Tibial nerve (tissue), 4 donors: ENCODE measurements at regions not wholly inside any gene's neighbourhood (a gene's known extent, or its start where the extent isn't known, plus 50 kb on each side); places are given as distances from the start of the nearest gene placed in this dataset.
A peak's percentile ranks its signal among the peaks of the same experiment; 100 is the strongest.

Experiments used
- DNase-seq, 2 donors: peaks; one replicate each; pipeline ENCODE4 v3.0.0-alpha.2; 2019; ENCODE audit warnings: low spot score in 2 of 2
- H3K27ac ChIP-seq, 4 donors: fragments of 200-600 bp; sonication (generic) in 3 of 4; one replicate each; pipeline ENCODE4 v1.5.1; 2017 to 2019; ENCODE audit warnings: mild to moderate bottlenecking in 1 of 4
- H3K27me3 ChIP-seq, 2 donors: fragments of 200-600 bp; sonication (generic) in 1 of 2; one replicate each; pipeline versions ENCODE4 v1.5.1 to v1.6.0; 2017 to 2019
- H3K36me3 ChIP-seq, 3 donors: fragments of 200-600 bp; sonication (generic); one replicate each; pipeline ENCODE4 v1.5.1; 2018 to 2019
- H3K4me1 ChIP-seq, 4 donors: fragments of 200-600 bp; sonication (generic) in 3 of 4; one replicate each; pipeline ENCODE4 v1.5.1; 2017 to 2019
- H3K4me3 ChIP-seq, 4 donors: fragments of 200-600 bp; sonication (generic) in 3 of 4; one replicate each; pipeline ENCODE4 v1.5.1; 2017 to 2019; ENCODE audit warnings: mild to moderate bottlenecking in 1 of 4, moderate library complexity in 1 of 4
- H3K9me3 ChIP-seq, 4 donors: fragments of 200-600 bp; sonication (generic) in 3 of 4; one replicate each; pipeline ENCODE4 v1.5.1; 2017 to 2019
- EP300 ChIP-seq, 2 donors: sonication (generic); formaldehyde crosslinking; IDR thresholded peaks; one replicate each; pipeline ENCODE4 v1.6.1; 2017; ENCODE audit warnings: antibody characterized with exemption in 2 of 2, mild to moderate bottlenecking in 1 of 2
- POLR2A ChIP-seq, 2 donors: fragments of 450-650 bp; IDR thresholded peaks; one replicate each; pipeline ENCODE4 v1.6.1; 2017; ENCODE audit warnings: antibody characterized with exemption in 2 of 2, mild to moderate bottlenecking in 2 of 2, moderate library complexity in 2 of 2
- whole genome bisulfite sequencing, 2 donors: methylation state at CpG; one replicate each; pipeline ENCODE4 v1.1.5; 2018; 5-methylcytosine and 5-hydroxymethylcytosine counted together
- TF ChIP-seq, protein P1 (sequence below), 5 experiments: fragments of 200-600 bp in 3 of 5; fragments of 450-650 bp in 2 of 5; sonication (generic) in 3 of 5; IDR thresholded peaks; one replicate each; pipeline ENCODE4 v1.5.1; 2016 to 2019; ENCODE audit warnings: antibody characterized with exemption in 5 of 5, mild to moderate bottlenecking in 3 of 5, moderate library complexity in 2 of 5

DNA sequence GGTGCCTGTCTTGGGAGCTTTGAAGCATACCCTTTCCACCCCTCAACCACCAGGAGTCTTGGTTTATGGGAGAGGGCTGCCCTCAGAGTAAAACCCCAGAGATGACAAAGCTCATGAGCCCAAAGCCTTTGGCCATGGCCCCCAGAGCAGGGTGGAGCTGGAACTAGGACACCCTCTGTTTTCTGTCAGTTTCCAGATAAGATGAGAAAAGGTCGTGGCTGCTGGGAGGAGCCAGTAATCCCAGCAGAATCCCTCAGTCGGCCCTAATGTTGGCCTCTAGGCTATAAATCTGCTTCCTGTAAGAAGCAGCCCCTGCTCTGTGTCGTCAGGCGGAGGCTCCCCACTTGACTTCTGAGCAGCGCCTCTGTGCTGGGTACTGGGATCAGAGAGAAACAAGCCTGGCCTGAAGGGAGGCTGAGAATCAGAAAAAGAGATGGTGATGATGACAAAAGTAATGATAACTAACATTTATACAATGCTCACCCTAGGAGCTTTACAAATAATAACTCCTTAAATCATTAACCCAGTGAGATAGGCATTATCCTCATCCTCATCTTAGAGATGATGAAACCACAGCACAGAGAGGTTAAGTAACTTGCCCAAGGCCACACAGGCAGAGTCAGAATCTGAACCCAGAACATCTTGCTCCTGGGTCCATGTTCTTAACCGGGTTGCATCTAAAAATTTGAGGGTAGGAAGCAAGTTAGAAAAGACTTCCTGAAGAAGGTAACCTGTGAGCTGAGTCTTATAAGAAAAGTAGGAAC lies 471.4 kb downstream of the SOX6 start:
- no peaks in the 10 kb centered on the region for H3K9me3 ChIP-seq
- TF ChIP-seq POLR2A (IDR thresholded peaks at IDR 0.05) (no peak), EP300 (IDR thresholded peaks at IDR 0.05) (no peak)
- TF ChIP-seq, protein P1, sequence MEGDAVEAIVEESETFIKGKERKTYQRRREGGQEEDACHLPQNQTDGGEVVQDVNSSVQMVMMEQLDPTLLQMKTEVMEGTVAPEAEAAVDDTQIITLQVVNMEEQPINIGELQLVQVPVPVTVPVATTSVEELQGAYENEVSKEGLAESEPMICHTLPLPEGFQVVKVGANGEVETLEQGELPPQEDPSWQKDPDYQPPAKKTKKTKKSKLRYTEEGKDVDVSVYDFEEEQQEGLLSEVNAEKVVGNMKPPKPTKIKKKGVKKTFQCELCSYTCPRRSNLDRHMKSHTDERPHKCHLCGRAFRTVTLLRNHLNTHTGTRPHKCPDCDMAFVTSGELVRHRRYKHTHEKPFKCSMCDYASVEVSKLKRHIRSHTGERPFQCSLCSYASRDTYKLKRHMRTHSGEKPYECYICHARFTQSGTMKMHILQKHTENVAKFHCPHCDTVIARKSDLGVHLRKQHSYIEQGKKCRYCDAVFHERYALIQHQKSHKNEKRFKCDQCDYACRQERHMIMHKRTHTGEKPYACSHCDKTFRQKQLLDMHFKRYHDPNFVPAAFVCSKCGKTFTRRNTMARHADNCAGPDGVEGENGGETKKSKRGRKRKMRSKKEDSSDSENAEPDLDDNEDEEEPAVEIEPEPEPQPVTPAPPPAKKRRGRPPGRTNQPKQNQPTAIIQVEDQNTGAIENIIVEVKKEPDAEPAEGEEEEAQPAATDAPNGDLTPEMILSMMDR (IDR thresholded peaks at IDR 0.05), result no peak
- no peak for DNase-seq
- no peaks in the 10 kb centered on the region for H3K36me3 ChIP-seq
- 74 to 79% methylated on average over 6 of the region's 6 CpGs for WGBS, 2 donors
- H3K4me3 ChIP-seq, result no peak overlapping the region
- peaks cover 0 to 21% (median 3%) of the 10 kb centered on the region in 4 donors for H3K4me1 ChIP-seq
- H3K27ac ChIP-seq, result peak overlapping the region in 1 of 4 donors; percentile 31
- H3K27me3 ChIP-seq, result no peaks in the 10 kb centered on the region

DNA sequence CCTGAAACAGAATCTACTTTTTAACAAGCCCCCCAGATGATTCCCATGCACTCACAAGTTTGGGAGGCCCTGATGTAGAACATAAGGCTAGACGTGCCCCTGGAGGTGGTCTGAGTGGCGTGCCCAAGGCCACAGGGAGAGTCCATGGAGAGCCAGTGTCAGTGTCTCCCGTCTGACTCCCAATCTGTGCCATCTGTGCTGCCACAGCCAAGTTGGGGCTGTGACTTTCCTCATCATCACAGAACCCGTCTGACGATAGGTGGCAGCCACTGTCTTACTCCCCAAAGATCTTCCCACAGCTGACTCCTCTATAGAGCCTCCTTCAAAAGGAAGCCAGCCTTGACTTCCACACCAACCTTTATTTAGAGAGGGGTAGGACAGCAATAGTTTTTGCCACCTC lies 470.5 kb downstream of the SOX6 start:
- H3K4me1 ChIP-seq, result peaks cover 0 to 24% (median 3%) of the 10 kb centered on the region in 4 donors
- TF ChIP-seq POLR2A (IDR thresholded peaks at IDR 0.05) (no peak), EP300 (IDR thresholded peaks at IDR 0.05) (no peak)
- TF ChIP-seq, protein P1 (IDR thresholded peaks at IDR 0.05), result no peak
- DNase-seq, result no peak
- no peak overlapping the region for H3K27ac ChIP-seq
- H3K27me3 ChIP-seq, result no peaks in the 10 kb centered on the region
- no peak overlapping the region for H3K4me3 ChIP-seq
- 85 to 94% methylated on average over 5 of the region's 5 CpGs for WGBS, 2 donors
- no peaks in the 10 kb centered on the region for H3K9me3 ChIP-seq
- H3K36me3 ChIP-seq, result no peaks in the 10 kb centered on the region

DNA sequence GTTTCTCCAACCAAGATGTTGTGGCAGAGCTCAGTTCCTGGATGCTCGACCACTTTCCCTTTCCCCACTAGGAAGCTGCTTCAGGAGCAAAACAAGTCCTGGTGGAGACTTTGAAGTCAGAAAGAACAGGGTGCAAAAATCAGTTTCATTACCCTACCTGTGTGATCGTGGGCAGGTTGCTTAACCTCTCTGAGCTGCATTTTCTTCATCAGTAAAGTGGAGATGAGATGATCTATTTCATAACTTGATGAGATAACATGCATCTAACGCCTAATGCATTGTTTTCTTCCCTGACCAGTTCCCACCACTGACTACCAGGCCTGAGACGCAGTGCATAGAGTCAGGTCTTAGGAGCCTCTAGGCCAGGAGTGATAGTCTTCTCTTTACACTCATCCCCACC lies 470.0 kb downstream of the SOX6 start:
- H3K9me3 ChIP-seq, result no peaks in the 10 kb centered on the region
- H3K27me3 ChIP-seq, result no peaks in the 10 kb centered on the region
- TF ChIP-seq, protein P1 (IDR thresholded peaks at IDR 0.05), result no peak
- TF ChIP-seq EP300 (IDR thresholded peaks at IDR 0.05) (no peak), POLR2A (IDR thresholded peaks at IDR 0.05) (no peak)
- no peaks in the 10 kb centered on the region for H3K36me3 ChIP-seq
- peaks cover 0 to 24% (median 3%) of the 10 kb centered on the region in 4 donors for H3K4me1 ChIP-seq
- H3K27ac ChIP-seq, result no peak overlapping the region
- no peak for DNase-seq
- WGBS, 2 donors, result 95 to 98% methylated on average over 4 of the region's 4 CpGs
- H3K4me3 ChIP-seq, result no peak overlapping the region

DNA sequence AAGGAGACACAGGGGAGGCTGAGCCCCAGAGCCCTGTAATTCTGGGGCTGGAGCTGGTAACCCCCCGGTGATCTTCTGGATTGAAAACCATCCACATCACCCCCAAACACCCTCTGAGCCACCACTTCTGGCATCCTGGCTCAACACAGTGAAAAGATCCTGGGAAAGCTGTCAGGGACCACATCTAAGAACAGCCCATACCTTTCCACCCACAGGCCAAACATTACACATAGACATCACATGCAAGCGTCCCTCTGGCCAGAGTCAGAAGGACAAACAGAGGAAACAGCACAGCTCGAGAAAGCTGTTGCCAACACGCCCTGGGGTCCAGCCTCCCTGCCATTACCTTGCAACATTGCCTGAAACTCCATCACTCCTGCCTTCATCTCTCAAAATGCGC lies 469.5 kb downstream of the SOX6 start:
- WGBS, 2 donors, result 93 to 94% methylated on average over 5 of the region's 5 CpGs
- peaks cover 0 to 24% (median 3%) of the 10 kb centered on the region in 4 donors for H3K4me1 ChIP-seq
- no peak overlapping the region for H3K27ac ChIP-seq
- DNase-seq, result no peak
- H3K36me3 ChIP-seq, result no peaks in the 10 kb centered on the region
- TF ChIP-seq, protein P1 (IDR thresholded peaks at IDR 0.05), result no peak
- no peak for TF ChIP-seq EP300 (IDR thresholded peaks at IDR 0.05)
- no peak overlapping the region for H3K4me3 ChIP-seq
- no peaks in the 10 kb centered on the region for H3K9me3 ChIP-seq
- H3K27me3 ChIP-seq, result no peaks in the 10 kb centered on the region

DNA sequence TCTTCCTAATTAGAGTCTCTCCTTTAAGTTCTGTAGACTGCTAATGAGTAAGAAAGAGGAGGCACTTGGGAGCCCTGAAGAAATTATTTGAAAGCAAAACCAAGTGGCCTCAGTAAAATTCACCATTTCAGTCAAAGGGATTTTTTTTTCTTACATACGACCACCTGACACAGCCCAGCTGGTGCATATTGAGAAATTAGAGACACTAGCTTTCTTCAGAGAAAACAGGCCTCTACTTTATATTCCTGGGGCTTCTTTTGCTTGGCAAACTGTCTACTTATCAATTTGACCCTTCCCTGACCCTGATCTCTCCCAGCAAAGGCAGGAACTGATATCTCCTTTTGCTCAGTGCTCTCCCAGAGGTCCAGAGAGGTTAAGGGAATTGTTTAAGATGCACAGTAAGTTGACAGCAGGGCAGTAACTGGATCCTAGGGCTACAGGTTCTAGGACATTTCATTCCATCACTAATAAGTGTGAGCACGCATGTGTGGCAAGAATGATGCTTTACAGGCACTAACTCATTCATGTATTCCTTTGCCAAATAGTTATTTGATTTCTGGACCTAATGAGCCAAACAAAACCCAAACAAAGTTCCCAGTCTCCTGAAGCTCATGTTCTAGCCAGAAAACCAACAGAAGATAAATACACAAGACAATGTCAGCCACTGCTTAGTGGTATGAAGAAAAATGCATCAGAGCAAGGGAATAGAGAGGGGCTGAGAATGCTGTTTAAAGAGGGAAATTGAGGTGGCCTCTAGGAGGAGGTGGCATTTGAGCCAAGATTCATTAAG lies 467.6 kb downstream of the SOX6 start:
- TF ChIP-seq EP300 (IDR thresholded peaks at IDR 0.05), result no peak
- Histone ChIP-seq H3K4me1 (peaks cover 0 to 27% (median 3%) of the 10 kb centered on the region in 4 donors), H3K36me3 (no peaks in the 10 kb centered on the region), H3K27ac (no peak overlapping the region), H3K4me3 (no peak overlapping the region), H3K27me3 (no peaks in the 10 kb centered on the region), H3K9me3 (no peaks in the 10 kb centered on the region)
- 75 to 82% methylated on average over 2 of the region's 2 CpGs for WGBS, 2 donors
- no peak for DNase-seq
